Thyroid gland (tissue), 4 donors: ENCODE measurements at regions not wholly inside any gene's neighbourhood (a gene's known extent, or its start where the extent isn't known, plus 50 kb on each side); places are given as distances from the start of the nearest gene placed in this dataset.

Experiments used
- CTCF ChIP-seq, 6 experiments: fragments of 200-600 bp in 3 of 6; fragments of 450-650 bp in 3 of 6; sonication (generic) in 3 of 6; IDR thresholded peaks; one replicate each; pipeline ENCODE4 v1.5.1; 2016 to 2019; ENCODE audit warnings: antibody characterized with exemption in 6 of 6, mild to moderate bottlenecking in 2 of 6, inconsistent platforms in 1 of 6, moderate library complexity in 1 of 6
- POLR2A ChIP-seq, 2 donors: fragments of 450-650 bp; IDR thresholded peaks; one replicate each; pipeline ENCODE4 v1.6.1; 2017; ENCODE audit warnings: antibody characterized with exemption in 2 of 2, mild to moderate bottlenecking in 2 of 2, moderate library complexity in 1 of 2

- TF ChIP-seq CTCF (IDR thresholded peaks at IDR 0.05) (no peak), POLR2A (IDR thresholded peaks at IDR 0.05) (no peak)
Observed at GRCh38 chr9:90070056-90070455, 465.2 kb downstream of the GADD45G start.
